ENCODE measurements at regions not wholly inside any gene's neighbourhood (a gene's known extent, or its start where the extent isn't known, plus 50 kb on each side); places are given as distances from the start of the nearest gene placed in this dataset.

DNA sequence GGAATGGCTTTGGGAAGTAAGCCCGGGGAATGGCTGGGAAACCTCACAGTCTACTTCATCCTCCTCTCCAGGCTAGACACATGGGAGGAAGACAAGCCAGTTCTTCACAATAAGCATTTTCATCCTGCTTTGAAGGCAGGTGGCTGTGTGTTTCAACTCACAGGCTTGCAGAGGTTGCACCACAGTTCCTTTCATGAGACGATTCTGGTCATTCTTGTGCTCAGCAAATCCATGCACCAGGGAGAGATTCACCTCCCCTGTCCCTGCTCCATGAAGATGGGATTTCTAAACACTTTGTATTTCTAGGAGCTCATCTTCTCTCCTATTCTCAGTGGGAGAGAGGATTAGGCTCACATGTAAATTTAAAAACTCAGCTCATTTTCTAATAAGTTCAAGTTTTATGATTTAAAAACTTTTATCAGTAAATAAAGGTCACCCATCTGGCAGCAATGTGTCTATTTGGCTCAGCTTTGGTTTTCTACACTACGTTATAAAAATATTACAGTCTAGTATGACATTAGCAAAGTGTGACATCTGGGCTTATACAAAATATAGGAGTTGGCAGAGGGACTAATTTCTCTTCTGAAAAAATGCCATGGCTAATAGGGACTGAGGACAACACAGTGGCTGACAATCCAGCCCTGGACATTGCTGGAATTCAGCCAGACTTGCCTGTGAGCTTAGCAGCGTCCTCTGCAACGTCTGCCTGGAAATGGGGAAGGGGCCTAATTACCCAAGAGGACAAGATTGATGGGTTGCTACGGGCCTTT, 283.2 kb upstream of the SLC10A2 start:
- TF ChIP-seq, protein P1, sequence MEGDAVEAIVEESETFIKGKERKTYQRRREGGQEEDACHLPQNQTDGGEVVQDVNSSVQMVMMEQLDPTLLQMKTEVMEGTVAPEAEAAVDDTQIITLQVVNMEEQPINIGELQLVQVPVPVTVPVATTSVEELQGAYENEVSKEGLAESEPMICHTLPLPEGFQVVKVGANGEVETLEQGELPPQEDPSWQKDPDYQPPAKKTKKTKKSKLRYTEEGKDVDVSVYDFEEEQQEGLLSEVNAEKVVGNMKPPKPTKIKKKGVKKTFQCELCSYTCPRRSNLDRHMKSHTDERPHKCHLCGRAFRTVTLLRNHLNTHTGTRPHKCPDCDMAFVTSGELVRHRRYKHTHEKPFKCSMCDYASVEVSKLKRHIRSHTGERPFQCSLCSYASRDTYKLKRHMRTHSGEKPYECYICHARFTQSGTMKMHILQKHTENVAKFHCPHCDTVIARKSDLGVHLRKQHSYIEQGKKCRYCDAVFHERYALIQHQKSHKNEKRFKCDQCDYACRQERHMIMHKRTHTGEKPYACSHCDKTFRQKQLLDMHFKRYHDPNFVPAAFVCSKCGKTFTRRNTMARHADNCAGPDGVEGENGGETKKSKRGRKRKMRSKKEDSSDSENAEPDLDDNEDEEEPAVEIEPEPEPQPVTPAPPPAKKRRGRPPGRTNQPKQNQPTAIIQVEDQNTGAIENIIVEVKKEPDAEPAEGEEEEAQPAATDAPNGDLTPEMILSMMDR (conservative IDR thresholded peaks at IDR 0.05; ENCODE audit: control insufficient read depth, insufficient read depth, low read depth, low read length), result no peak
- H3K4me3 ChIP-seq (ENCODE audit: control insufficient read depth, low read depth, low read length), result no peak overlapping the region
- DNase-seq (ENCODE audit: low read depth), result no peak

DNA sequence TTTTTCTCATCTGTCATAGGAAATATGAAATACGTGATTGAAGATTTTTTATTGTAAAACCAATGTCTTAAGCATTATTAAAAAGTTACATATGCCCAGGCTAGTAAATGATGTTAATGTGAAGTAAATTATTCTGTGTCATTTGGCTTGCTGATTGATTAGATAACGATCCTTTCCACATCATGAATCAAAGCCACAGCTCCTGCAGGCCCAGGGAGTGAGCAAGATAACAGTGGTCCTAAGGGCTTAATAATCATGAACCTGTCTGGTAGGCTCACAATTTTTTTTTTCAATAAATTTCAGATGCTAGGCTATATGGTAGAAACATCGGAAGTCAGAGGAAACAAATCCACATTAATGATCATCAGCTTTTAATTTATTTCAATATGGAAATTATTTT, 269.0 kb upstream of the SLC10A2 start:
- no peak for DNase-seq (ENCODE audit: low read depth)
- no peak overlapping the region for H3K4me3 ChIP-seq (ENCODE audit: control insufficient read depth, low read depth, low read length)
- TF ChIP-seq, protein P1 (conservative IDR thresholded peaks at IDR 0.05; ENCODE audit: control insufficient read depth, insufficient read depth, low read depth, low read length), result no peak

DNA sequence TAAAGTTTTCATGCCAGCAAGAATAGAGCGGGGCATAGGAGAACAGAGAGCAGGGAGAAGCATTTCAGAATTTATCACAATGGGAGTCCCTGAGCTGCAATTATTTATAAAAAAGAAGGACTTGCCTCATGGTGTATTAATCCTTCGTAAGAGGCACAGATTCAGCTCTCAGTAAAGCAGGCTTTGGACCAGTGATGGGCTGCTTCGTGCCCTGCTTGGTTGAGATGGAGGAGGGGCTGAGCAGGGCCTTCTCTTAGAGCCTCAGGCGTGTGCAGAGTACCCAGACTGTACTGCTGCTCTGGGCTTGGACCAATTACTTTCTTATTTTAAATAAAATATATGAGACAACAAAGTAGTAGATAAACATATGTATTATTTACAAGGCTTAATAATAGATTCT, 265.7 kb upstream of the SLC10A2 start:
- no peak overlapping the region for H3K4me3 ChIP-seq (ENCODE audit: control insufficient read depth, low read depth, low read length)
- DNase-seq (ENCODE audit: low read depth), result no peak
- TF ChIP-seq, protein P1 (conservative IDR thresholded peaks at IDR 0.05; ENCODE audit: control insufficient read depth, insufficient read depth, low read depth, low read length), result no peak

DNA sequence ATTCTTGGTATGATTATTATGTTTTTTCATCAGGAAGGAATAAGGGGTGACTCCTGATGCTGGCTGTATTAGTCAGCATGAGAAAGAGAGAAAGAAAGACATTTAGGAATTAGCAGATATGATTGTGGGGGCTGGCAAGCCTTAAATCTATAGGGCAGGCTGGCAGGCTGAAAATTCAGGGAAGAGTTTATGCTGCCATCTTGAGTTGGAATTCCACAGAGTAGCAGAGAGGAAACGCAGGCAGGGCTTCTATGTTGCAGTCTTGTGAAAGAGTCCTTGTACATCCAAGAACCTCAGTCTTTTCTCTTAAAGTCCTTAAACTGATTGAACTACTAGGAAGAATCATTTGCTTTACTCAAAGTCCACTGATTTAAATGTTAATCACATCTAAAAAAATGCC, 262.7 kb upstream of the SLC10A2 start:
- TF ChIP-seq, protein P1 (conservative IDR thresholded peaks at IDR 0.05; ENCODE audit: control insufficient read depth, insufficient read depth, low read depth, low read length), result no peak
- no peak overlapping the region for H3K4me3 ChIP-seq (ENCODE audit: control insufficient read depth, low read depth, low read length)
- no peak for DNase-seq (ENCODE audit: low read depth)

DNA sequence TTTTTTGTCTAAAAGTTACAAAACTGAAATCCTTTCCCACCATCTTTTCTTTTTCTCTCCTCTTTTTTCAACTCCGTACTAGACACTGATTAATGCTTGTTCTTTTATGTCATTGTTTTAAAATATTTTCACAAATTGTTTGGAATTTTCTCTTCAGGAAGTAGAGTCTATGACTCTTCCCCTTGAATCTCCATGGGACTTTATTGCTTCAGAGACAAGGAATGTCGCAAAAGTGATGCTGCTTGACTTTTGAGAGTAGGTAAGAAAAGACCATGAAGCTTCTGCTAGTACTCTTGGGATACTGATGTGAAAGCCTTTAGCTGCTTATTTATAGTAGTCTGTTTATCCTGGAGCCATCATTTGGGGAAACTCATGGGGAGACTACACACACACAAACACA, 260.1 kb upstream of the SLC10A2 start:
- no peak overlapping the region for H3K4me3 ChIP-seq (ENCODE audit: control insufficient read depth, low read depth, low read length)
- DNase-seq (ENCODE audit: low read depth), result no peak
- TF ChIP-seq, protein P1 (conservative IDR thresholded peaks at IDR 0.05; ENCODE audit: control insufficient read depth, insufficient read depth, low read depth, low read length), result no peak

DNA sequence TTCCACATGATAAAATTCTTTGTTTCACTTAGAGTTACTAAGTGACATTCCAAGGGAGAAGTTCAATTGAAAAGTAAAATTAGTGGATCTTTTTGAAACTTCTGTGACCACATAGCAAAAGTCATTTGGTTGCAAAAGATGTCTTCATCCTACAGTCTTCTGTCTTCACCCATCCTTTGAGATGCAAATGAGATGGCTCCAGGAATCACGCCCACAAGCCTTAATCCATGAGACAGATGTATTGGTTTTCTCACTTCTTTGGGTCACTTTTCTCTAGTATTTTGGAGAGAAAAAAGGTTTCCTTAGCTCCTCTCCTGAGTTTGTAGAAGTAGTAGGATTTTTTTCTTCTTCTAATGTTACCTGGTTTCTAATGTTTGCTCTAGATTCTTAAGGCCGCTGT, 259.5 kb upstream of the SLC10A2 start:
- DNase-seq (ENCODE audit: low read depth), result no peak
- no peak overlapping the region for H3K4me3 ChIP-seq (ENCODE audit: control insufficient read depth, low read depth, low read length)
- TF ChIP-seq, protein P1 (conservative IDR thresholded peaks at IDR 0.05; ENCODE audit: control insufficient read depth, insufficient read depth, low read depth, low read length), result no peak
